HPDE6-E6E7 (cell line): ENCODE measurements at regions not wholly inside any gene's neighbourhood (a gene's known extent, or its start where the extent isn't known, plus 50 kb on each side); places are given as distances from the start of the nearest gene placed in this dataset.
"Not testable (repeated sequence)": the region's sequence is repeated elsewhere in the genome, so short reads cannot be mapped to it uniquely, and the experiment has no call there.

Experiments used
- DNase-seq: peaks from one replicate; pipeline ENCODE4 v3.0.0; 2011; ENCODE audit warnings: missing footprints; ENCODE audit errors: extremely low spot score

GRCh38 chr18:39318462-39318861 lies 1752.9 kb upstream of the CELF4 start:
- DNase-seq = no peak

GRCh38 chr18:39318008-39318407 lies 1752.4 kb upstream of the CELF4 start:
- no peak for DNase-seq

DNA sequence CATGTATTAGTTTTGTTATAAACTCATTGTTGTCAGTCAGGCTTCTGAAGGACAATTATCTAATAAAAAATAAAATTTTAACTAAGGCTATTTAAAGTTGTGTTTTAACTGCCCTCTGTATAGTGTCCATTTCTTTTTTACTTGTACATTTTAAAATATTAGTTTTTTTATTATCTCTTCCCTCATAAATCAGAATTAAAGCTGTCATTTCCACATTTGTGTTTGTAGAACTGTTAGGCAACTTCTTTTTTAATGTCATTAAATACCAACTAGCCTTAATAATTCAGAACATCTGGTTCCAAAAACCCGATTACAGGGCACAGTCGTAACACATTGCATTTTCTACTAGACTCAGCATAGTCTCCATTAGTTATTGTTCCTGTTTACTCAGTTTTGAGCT lies 1749.0 kb upstream of the CELF4 start:
- no peak for DNase-seq

DNA sequence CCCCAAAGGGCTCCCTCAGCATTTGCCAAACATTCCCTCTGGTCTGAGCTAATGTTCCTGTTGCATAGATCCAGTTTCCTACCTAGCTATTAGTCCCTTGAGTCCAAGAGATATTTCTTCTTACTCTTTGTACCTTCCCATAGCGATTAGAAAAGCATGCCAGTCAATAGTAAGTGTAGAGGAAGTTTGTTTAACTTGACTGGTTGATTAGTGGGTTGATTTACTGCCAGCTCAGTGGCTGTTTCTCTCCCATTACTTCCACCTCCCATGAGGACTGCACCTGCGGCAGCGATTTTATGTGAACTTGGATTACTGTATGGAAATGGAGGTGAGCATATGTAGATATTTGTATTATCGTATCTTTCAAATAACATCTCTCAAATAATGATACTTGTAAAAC lies 1748.4 kb upstream of the CELF4 start:
- no peak for DNase-seq

- no peak for DNase-seq
Observed at GRCh38 chr18:39311111-39311712, 1745.6 kb upstream of the CELF4 start.

DNA sequence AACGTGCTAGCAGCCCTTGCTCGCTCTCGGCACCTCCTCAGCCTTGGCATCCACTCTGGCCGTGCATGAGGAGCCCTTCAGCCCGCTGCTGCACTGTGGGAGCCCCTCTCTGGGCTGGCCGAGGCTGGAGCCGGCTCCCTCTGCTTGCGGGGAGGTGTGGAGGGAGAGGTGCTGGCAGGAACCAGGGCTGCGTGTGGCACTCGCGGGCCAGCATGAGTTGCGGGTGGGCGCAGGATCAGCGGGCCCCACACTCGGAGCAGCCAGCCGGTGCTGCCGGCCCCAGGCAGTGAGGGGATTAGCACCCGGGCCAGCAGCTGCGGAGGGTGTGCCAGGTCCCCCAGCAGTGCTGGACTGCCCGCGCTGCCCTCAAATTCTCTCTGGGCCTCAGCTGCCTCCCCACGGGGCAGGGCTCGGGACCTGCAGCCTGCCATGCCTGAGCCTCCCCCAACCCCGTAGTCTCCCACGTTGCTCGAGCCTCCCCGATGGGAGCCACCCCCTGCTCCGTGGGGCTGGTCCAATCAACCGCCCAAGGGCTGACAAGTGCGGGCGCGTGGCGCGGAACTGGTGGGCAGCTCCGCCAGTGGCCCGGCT lies 1743.4 kb upstream of the CELF4 start:
- not testable (repeated sequence) for DNase-seq

GRCh38 chr18:39305766-39306165 lies 1740.2 kb upstream of the CELF4 start:
- DNase-seq = no peak

- DNase-seq = no peak
Observed at GRCh38 chr18:39302481-39302880, 1736.9 kb upstream of the CELF4 start.

DNA sequence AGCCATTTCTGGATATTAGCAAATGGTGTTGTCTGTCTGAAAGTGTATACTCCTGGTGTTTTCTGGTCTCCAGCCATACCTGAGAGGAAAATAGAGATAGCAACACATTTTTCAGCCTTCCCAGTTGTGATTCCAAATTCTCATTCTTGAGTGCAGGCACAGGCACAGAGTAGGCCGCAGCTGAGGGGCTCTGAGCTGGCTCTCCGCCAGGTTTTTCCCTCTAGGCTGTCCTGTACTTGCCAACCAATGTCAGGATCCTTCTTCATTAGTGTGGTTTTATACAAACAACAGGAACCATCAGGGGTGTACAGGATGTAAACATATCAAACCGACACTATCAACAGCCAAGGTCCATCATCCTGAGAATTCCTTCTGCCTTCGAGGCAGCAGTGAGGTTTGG lies 1733.6 kb upstream of the CELF4 start:
- DNase-seq = no peak

DNA sequence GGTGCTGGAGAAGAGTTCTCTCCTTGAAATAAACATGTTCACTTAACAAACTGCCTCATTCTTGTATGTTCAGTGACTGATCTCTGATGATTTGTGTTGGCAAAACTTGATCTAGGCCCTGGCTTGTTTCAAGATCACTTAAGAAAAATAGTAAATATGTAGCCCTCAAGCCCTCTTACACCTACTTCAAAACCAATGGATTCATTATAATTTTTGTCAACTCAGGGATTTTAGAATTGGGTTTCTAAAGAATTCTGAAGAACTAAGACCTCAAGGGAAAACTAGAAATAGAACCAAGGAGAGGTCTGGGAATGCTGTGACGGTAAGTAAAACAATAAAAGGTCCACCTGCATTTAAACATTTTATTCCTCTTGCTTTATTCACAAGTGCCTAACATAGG lies 1731.6 kb upstream of the CELF4 start:
- no peak for DNase-seq

- DNase-seq = no peak
Observed at GRCh38 chr18:39296293-39296888, 1730.8 kb upstream of the CELF4 start.

DNA sequence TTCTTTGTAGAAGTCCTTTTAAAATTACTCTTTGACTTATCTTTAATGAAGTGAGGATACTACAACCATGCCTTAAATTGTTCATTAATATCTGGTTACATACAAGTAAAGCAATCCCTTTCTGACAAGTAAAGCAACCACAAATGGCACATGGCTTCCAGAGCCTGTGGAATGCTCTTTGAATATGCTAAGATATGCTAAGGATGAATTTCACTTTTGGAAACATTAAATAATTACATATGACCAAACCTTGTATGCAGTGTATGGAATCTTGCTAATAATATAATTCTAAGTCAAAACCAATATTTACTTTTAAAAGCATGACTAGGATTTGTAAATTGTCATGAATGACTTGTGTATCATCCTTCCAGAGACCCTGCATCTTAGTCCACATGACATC lies 1711.2 kb upstream of the CELF4 start:
- no peak for DNase-seq

- DNase-seq = no peak
Observed at GRCh38 chr18:39274535-39274934, 1708.9 kb upstream of the CELF4 start.

DNA sequence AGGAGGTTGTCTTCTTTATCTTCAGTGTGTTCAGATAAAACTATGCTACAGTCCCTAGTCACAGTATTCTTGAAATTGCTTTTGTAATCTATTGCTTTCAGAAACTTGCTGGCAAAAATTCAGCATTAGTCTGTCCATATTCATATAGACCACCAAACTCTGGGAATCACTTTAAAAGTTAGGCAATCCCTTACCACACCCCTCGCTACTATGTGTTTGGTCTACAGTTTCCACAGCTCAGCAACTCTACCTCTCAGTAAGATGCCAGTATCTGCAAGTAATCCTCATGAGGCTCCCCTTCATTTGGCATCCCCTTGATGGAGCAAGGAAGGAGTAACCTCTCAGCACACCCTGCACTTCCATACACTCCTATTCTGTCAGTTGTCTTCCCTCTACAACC lies 1706.6 kb upstream of the CELF4 start:
- no peak for DNase-seq

DNA sequence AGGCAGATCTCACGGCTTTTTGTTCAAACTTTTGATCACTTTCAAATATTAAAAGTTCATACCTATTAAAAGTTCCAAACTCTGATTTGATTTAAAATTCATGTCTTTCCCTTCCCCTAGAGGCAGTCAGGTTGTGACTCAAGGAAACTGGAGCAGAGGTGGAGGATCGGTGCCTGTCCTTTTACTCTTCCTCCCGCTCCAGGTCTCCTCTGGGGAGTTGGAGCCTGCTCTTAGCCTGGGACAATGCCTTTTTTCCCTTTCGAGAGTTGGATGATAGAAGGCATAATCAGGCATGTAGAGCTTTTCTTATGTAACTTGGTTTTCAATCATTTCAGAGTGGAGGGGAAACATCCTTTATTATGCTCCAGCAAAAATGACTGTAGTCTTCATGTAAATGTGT lies 1706.1 kb upstream of the CELF4 start:
- no peak for DNase-seq

- DNase-seq = no peak
Observed at GRCh38 chr18:39260565-39260964, 1695.0 kb upstream of the CELF4 start.

- DNase-seq = no peak
Observed at GRCh38 chr18:39259736-39260135, 1694.1 kb upstream of the CELF4 start.

DNA sequence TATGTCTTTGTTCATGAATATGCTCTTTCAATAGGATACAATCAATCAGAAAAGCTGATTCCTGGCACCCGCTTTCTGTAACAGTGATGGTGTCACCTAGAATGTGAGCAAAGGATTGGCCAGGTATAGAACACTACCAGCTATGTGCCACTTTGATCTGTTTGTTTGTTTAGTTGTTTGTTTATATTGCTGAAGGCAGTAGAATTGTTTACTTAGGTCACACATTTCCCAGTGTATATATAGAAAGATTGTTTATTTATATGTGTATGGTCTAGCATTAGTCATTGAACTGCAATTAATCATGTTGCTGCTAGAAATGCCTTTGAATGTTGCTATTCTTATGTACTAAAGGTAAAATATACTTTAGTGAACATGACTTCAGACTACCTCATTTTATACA lies 1678.6 kb upstream of the CELF4 start:
- DNase-seq = no peak

GRCh38 chr18:39241534-39241933 lies 1675.9 kb upstream of the CELF4 start:
- no peak for DNase-seq

- DNase-seq = no peak
Observed at GRCh38 chr18:39238981-39239660, 1673.5 kb upstream of the CELF4 start.

DNA sequence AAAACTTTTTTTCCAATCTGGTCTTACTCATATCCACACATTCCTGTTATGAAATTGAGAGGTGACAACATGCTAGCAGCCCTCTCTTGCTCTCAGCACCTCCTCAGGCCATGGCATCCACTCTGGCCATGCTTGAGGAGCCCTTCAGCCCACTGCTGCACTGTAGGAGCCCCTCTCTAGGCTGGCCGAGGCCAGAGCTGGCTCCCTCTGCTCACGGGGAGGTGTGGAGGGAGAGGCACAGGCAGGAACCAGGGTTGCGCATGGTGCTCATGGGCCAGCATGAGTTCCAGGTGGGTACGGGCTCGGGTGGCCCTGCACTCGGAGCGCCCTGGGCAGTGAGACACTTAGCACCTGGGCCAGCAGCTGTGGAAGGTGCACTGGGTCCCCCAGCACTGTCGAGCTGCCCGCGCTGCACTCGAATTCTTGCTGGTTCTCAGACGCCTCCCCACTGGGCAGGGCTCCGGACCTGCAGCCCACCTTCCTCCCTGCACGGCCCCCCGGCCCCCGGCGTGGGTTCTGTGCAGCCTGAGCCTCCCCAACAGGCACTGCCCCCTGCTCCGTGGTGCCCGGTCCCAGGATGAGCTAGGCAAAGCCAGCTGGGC lies 1669.6 kb upstream of the CELF4 start:
- DNase-seq = no peak

GRCh38 chr18:39232937-39233336 lies 1667.3 kb upstream of the CELF4 start:
- no peak for DNase-seq

GRCh38 chr18:39232490-39232889 lies 1666.9 kb upstream of the CELF4 start:
- no peak for DNase-seq
